Upper lobe of right lung (tissue), 1 donor: ENCODE measurements at regions not wholly inside any gene's neighbourhood (a gene's known extent, or its start where the extent isn't known, plus 50 kb on each side); places are given as distances from the start of the nearest gene placed in this dataset.
A peak's percentile ranks its signal among the peaks of the same experiment; 100 is the strongest.
"Not testable (repeated sequence)": the region's sequence is repeated elsewhere in the genome, so short reads cannot be mapped to it uniquely, and the experiment has no call there.

Experiments used
- ATAC-seq: fragments of 200-7000 bp; cut with Tn5 transposase; one replicate; pipeline ENCODE4 v1.9.1; 2020; ENCODE audit warnings: mild to moderate bottlenecking, moderate library complexity
- DNase-seq: peaks from one replicate; pipeline ENCODE4 v3.0.0-alpha.2; 2020
- H3K27ac ChIP-seq: fragments of 200-600 bp; one replicate; pipeline ENCODE4 v1.8.0; 2022
- H3K27me3 ChIP-seq: fragments of 200-600 bp; one replicate; pipeline ENCODE4 v1.8.0; 2022; ENCODE audit warnings: mild to moderate bottlenecking
- H3K36me3 ChIP-seq: fragments of 200-600 bp; one replicate; pipeline ENCODE4 v1.8.0; 2022
- H3K4me1 ChIP-seq: fragments of 200-600 bp; one replicate; pipeline ENCODE4 v1.8.0; 2022
- H3K4me3 ChIP-seq: fragments of 200-600 bp; one replicate; pipeline ENCODE4 v1.8.0; 2022; ENCODE audit warnings: mild to moderate bottlenecking
- H3K9me3 ChIP-seq: fragments of 200-600 bp; one replicate; pipeline ENCODE4 v1.8.0; 2022
- CTCF ChIP-seq: fragments of 200-600 bp; IDR thresholded peaks from one replicate; pipeline ENCODE4 v1.8.0; 2022; ENCODE audit warnings: antibody characterized with exemption
- intact Hi-C: fragments of 100-400 bp; cut with DNase I; formaldehyde crosslinking; loops from one replicate; pipeline ENCODE4 v1.11.0; 2022
- donor health status: DM: no; HTN: yes; CAD: no; lungs with severe emphysema.

GRCh38 chr4:108433832-108434231, 186.5 kb upstream of the RPL34 start:
- Histone ChIP-seq H3K27me3 (no peaks in the 10 kb centered on the region), H3K4me3 (no peak overlapping the region), H3K9me3 (no peaks in the 10 kb centered on the region), H3K36me3 (no peaks in the 10 kb centered on the region), H3K4me1 (no peaks in the 10 kb centered on the region), H3K27ac (no peak overlapping the region)
- TF ChIP-seq CTCF: no peak
- DNase-seq (no peak), ATAC-seq (peak; percentile 24)
- intact Hi-C loops: no loop called here

- H3K36me3 ChIP-seq, intact Hi-C loops, H3K4me1 ChIP-seq, H3K27ac ChIP-seq, H3K27me3 ChIP-seq, H3K4me3 ChIP-seq, ATAC-seq, DNase-seq, H3K9me3 ChIP-seq: not testable (repeated sequence)
These were observed 187.0 kb upstream of the RPL34 start for GRCh38 chr4:108433394-108433793.

- no peak for ATAC-seq
- intact Hi-C loops: no loop called here
- Histone ChIP-seq H3K4me1 (no peaks in the 10 kb centered on the region), H3K9me3 (no peaks in the 10 kb centered on the region), H3K4me3 (no peak overlapping the region), H3K27me3 (no peaks in the 10 kb centered on the region), H3K36me3 (no peaks in the 10 kb centered on the region), H3K27ac (no peak overlapping the region)
- no peak for DNase-seq
- TF ChIP-seq CTCF: no peak
These were observed 188.0 kb upstream of the RPL34 start for GRCh38 chr4:108432418-108432817.

- Histone ChIP-seq H3K27me3 (no peaks in the 10 kb centered on the region), H3K9me3 (no peaks in the 10 kb centered on the region), H3K36me3 (no peaks in the 10 kb centered on the region), H3K4me1 (no peaks in the 10 kb centered on the region), H3K4me3 (no peak overlapping the region), H3K27ac (no peak overlapping the region)
- ATAC-seq (no peak), DNase-seq (no peak)
- TF ChIP-seq CTCF: no peak
- intact Hi-C loops: no loop called here
These were observed 188.4 kb upstream of the RPL34 start for GRCh38 chr4:108431986-108432385.

GRCh38 chr4:108430921-108431320, 189.5 kb upstream of the RPL34 start:
- H3K27ac ChIP-seq: no peak overlapping the region
- H3K36me3 ChIP-seq: no peaks in the 10 kb centered on the region
- DNase-seq (no peak), ATAC-seq (no peak)
- intact Hi-C loops: no loop called here
- H3K27me3 ChIP-seq: no peaks in the 10 kb centered on the region
- TF ChIP-seq CTCF: no peak
- H3K4me1 ChIP-seq: no peaks in the 10 kb centered on the region
- H3K4me3 ChIP-seq: no peak overlapping the region
- H3K9me3 ChIP-seq: no peaks in the 10 kb centered on the region

- intact Hi-C loops: no loop called here
- Histone ChIP-seq H3K4me1 (no peaks in the 10 kb centered on the region), H3K36me3 (no peaks in the 10 kb centered on the region), H3K4me3 (no peak overlapping the region), H3K27me3 (no peaks in the 10 kb centered on the region), H3K27ac (no peak overlapping the region), H3K9me3 (no peaks in the 10 kb centered on the region)
- no peak for DNase-seq
- ATAC-seq: no peak
- TF ChIP-seq CTCF: no peak
These were observed 190.7 kb upstream of the RPL34 start for GRCh38 chr4:108429662-108430061.
